HG03571 (cell line): ENCODE measurements at regions not wholly inside any gene's neighbourhood (a gene's known extent, or its start where the extent isn't known, plus 50 kb on each side); places are given as distances from the start of the nearest gene placed in this dataset.
"Not testable (repeated sequence)": the region's sequence is repeated elsewhere in the genome, so short reads cannot be mapped to it uniquely, and the experiment has no call there.

Experiments used
- ATAC-seq: cut with Tn5 transposase; IDR thresholded peaks from one replicate; pipeline ENCODE4 v1.9.1; 2021; ENCODE audit not compliant: unreplicated experiment

GRCh38 chr5:120991569-120991968 lies 527.5 kb downstream of the PRR16 start:
- no peak for ATAC-seq

- ATAC-seq: no peak
Measured at GRCh38 chr5:120994112-120994511, 530.0 kb downstream of the PRR16 start.

- ATAC-seq: no peak
Measured at GRCh38 chr5:120999550-120999949, 535.5 kb downstream of the PRR16 start.

DNA sequence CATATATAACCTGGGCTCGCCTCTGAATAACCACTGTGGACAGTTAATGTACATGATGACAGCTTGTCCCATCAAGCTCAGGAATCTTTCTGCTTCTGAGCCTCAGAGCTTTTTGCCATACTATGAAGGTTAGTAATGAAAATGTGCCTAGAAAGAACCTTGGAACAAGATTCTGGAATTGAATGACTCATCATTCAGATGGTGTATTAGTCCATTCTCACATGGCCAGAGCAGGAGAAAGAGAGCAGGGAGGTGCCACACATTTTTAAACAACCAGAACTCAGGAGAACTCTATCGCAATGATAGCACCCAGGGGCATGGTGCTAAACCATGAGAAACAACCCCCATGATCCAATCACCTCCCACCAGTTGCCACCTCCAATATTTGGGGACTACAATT lies 542.1 kb downstream of the PRR16 start:
- ATAC-seq: no peak

DNA sequence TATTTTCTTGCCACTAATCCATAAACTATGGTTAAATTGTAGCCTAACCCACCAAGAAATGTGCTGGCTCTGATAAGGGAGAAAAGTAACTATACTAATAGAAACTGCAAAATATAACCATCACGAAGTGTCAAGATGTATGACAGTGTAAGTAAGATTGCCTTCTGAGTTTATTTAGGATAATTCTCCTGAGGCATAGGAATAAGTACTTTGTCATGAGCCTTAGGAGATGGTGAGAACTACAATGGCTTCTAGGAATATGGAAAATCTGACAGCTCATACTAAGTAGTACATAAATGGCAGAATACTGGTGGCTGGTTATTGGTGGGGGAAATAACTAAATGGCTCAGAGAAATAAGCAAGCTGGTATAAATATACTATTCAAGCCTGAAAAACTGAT lies 543.9 kb downstream of the PRR16 start:
- no peak for ATAC-seq

DNA sequence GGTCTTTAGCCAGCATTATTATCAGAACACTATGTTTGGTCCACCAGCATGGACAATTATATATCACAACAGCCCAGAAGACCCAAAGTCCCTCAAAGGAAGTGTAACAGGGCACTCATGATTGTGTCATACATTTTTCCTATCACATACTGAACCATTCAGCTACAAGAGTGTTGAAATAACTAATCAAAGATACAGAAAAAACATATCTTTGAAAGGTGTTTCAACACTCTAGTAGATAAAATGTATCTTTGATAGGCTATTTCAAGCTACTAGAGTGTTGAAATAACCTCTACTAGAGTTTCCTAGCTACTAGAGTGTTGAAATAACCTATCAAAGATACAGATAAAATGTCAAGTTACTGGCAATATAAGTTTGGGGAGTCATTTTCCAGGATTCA lies 545.0 kb downstream of the PRR16 start:
- no peak for ATAC-seq

DNA sequence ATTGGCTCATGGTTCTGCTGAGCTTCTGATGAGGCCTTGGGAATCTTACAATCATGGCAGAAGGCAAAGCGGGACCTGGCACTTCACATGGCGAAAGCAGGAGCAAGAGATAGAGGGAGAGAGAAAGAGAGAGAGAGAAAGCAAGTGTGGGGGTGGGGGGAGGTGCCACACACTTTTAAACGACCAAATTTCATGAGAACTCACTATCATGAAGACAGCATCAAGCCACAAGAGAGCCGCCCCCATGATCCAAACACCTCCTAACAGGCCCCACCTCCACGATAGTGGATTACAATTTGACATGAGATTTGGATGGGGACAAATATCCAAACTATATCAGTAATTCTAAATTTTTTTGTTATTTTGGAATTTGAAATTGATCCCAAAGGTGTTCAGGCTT lies 553.9 kb downstream of the PRR16 start:
- ATAC-seq: no peak

- no peak for ATAC-seq
Measured at GRCh38 chr5:121019106-121019505, 555.0 kb downstream of the PRR16 start.

GRCh38 chr5:121019734-121020133 lies 555.6 kb downstream of the PRR16 start:
- ATAC-seq: no peak

DNA sequence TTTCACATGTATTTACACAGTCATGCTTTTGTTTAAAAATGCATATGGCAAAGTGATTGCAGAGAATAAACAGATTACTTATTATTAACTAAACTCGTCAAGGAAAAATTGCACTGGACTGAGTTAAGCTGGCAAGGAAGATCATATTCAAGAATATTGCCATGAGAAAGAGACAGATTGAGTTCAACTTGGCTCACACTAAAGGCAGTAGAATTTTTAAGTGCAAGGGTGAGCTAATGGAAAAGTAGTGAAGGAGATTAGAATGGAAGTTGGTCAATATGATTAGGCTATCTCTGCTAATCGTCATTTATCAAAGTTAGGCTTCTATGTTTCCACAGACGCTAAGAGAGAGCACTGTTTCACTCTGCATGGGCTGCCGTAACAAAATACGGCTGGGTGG lies 557.6 kb downstream of the PRR16 start:
- ATAC-seq: no peak

GRCh38 chr5:121024416-121025311 lies 560.6 kb downstream of the PRR16 start:
- ATAC-seq: no peak

DNA sequence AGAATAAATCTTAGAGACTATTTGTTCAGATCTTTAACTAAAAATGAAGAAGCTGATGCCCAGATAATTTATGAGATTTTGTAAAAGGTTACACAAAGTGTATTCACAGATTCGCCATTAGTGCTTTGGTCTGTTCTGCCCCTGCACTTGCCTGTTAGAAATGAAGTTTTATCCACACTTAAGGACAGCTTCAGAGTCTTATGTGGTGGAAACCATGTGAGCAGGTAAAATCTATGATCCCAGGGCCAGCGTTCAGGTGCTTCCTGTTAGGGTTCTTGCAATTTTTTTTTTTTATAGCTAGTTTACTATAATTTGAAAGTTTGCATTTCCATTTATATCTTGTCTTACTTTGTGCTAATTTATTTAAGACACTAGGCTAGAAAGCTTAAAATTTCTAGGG lies 561.6 kb downstream of the PRR16 start:
- no peak for ATAC-seq

GRCh38 chr5:121027636-121028035 lies 563.5 kb downstream of the PRR16 start:
- no peak for ATAC-seq

GRCh38 chr5:121029536-121030245 lies 565.6 kb downstream of the PRR16 start:
- ATAC-seq: no peak

DNA sequence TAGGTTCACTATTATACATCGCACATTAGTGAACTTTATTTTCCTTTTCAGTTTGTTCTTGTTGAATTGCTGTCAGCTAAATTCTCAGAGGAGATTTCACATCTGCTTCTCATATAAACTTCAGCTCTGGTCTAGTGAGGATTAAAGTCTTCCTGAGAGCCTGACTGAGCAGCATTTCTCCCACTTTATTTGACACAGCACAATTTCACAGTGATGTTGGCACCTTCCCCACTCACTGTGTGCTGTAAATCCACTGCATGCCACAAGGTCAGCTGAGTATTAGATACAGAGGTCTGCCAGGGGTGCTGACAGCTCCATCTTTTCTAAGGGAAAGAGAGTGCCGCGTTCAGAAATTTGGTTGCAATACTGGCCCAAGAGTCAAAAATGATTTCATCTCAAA lies 567.4 kb downstream of the PRR16 start:
- ATAC-seq: no peak

DNA sequence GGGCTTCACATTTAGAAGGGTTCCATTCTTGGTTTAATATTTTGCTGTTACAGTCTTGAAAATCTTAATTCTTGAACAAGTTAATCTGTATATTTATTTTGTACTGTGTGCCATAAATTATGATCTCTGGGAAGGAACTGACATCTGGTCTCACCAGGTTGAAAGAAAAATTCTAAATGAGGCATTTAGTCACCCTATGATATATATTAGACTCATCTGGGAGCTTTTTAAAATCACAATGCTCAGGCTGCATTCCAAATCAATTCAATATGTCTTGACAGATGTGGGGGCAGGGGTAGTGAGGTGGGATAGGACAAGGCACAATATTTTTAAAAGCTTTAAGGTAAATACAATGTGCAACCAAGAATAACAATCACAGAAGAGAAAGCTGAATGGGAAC lies 569.2 kb downstream of the PRR16 start:
- no peak for ATAC-seq

DNA sequence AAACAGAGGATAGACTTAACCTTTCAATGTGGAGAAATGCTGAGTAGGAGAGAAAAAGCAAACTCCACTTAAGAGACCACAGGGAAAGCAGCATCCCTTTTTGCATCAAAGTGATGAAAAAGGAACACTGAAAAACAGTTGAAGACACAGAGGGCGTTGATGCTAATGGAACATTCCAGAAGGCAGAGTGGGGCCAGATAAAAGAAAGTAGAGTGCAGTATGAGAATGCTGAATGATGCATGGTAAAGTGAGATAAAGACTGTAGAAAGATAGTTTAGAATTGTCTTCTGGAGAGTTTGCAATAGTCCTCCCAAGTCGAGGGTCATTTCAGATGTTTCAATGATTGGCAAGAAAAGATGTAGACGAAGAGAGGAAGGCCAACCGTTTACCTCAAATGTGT lies 574.3 kb downstream of the PRR16 start:
- ATAC-seq: no peak

- ATAC-seq: no peak
Measured at GRCh38 chr5:121049971-121050370, 585.9 kb downstream of the PRR16 start.

- no peak for ATAC-seq
Measured at GRCh38 chr5:121053055-121053985, 589.2 kb downstream of the PRR16 start.

DNA sequence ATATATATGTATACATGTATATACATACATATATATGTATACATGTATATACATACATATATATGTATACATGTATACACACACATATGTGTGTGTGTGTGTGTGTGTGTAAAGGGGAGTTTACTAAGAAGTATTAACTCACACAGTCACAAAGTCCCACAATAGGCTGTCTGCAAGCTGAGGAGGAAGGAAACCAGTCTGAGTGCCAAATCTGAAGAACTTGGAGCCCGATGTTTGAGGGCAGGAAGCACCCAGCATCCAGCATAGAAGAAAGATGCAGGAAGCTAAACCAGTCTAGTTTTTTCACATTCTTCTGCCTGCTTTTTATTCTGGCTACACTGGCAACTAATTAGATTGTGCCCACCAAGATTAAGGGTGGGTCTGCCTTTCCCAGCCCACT lies 591.5 kb downstream of the PRR16 start:
- no peak for ATAC-seq

- ATAC-seq: not testable (repeated sequence)
Measured at GRCh38 chr5:121064241-121064640, 600.1 kb downstream of the PRR16 start.
